K562 (cell line): ENCODE measurements at regions not wholly inside any gene's neighbourhood (a gene's known extent, or its start where the extent isn't known, plus 50 kb on each side); places are given as distances from the start of the nearest gene placed in this dataset.

Source experiments
- ATAC-seq: fragments of 200-7000 bp; cut with Tn5 transposase; 3 replicates; pipeline ENCODE4 v1.9.1; 2020; ENCODE audit warnings: moderate library complexity
- BruUV-seq: library from RNA; stranded (reverse); fragments of 400-500 nt; replicated peaks from 2 replicates; lab custom pipeline; 2021; lab: Mats Ljungman, UMichigan
- CTCF ChIA-PET: fragments of 300-600 bp; formaldehyde crosslinking; extraction: SDS; loops from one replicate; lab custom pipeline; 2021; ENCODE audit warnings: low intra/inter-chr PET ratio; lab: Yijun Ruan, JAX
- POLR2A ChIA-PET: fragments of 300-600, 350-650 bp; sonication (Branson Sonifier 250); formaldehyde crosslinking; extraction: SDS; loops from one replicate; lab custom pipeline; 2021; ENCODE audit warnings: antibody characterized with exemption, inconsistent platforms; lab: Yijun Ruan, JAX
- DNase-seq, 4 experiments: peaks; one replicate each; pipeline versions ENCODE4 v3.0.0 to v3.0.0-alpha.2; 2011 to 2018; ENCODE audit warnings: low spot score in 3 of 4, mixed read lengths in 3 of 4; ENCODE audit errors: extremely low read depth in 1 of 4
- FAIRE-seq: peaks from 2 replicates; lab custom pipeline; 2011; peaks lifted over from hg19 to GRCh38; lab: Jason Lieb, UNC
- H2AFZ ChIP-seq: 2 replicates; pipeline ENCODE4 v1.6.0; 2011; ENCODE audit warnings: low read depth, low read length, control low read depth, inconsistent platforms
- H3K27ac ChIP-seq: fragments of 200-600 bp; 3 replicates; pipeline ENCODE4 v1.8.0; 2011; ENCODE audit warnings: low read depth, mild to moderate bottlenecking, control low read depth, inconsistent platforms, low read length, moderate library complexity, mixed read lengths; ENCODE audit errors: extremely low read depth
- H3K27me3 ChIP-seq, 2 experiments: fragments of 300-600 bp in 1 of 2; 2 replicates in 1 of 2; 3 replicates in 1 of 2; pipeline versions ENCODE4 v1.6.0 to v1.8.0; 2011; ENCODE audit warnings: inconsistent platforms in 2 of 2, low read length in 2 of 2, mild to moderate bottlenecking in 1 of 2, mixed read lengths in 1 of 2, moderate library complexity in 1 of 2; ENCODE audit not compliant: control insufficient read depth in 2 of 2, insufficient read depth in 2 of 2
- H3K36me3 ChIP-seq: fragments of 300-600 bp; 3 replicates; pipeline ENCODE4 v1.8.0; 2011; ENCODE audit warnings: mild to moderate bottlenecking, low read length, inconsistent platforms; ENCODE audit not compliant: control insufficient read depth, insufficient read depth
- H3K4me1 ChIP-seq, 2 experiments: fragments of 200-600 bp in 1 of 2; replicated peaks in 1 of 2; 2 replicates in 1 of 2; 3 replicates in 1 of 2; pipeline versions ENCODE4 v1.5.1 to v1.8.0; 2011; ENCODE audit warnings: inconsistent platforms in 2 of 2, low read length in 2 of 2, mild to moderate bottlenecking in 1 of 2, mixed read lengths in 1 of 2, moderate library complexity in 1 of 2; ENCODE audit not compliant: control insufficient read depth in 2 of 2, insufficient read depth in 2 of 2
- H3K4me2 ChIP-seq: 2 replicates; pipeline ENCODE4 v1.6.1; 2011; ENCODE audit warnings: low read length, control low read depth, inconsistent platforms, mixed read lengths; ENCODE audit not compliant: insufficient read depth
- H3K4me3 ChIP-seq: fragments of 200-600 bp; sonication (generic), shearing (Covaris generic); 2 replicates; pipeline ENCODE4 v1.5.1; 2016; ENCODE audit warnings: control low read depth, inconsistent platforms
- H3K79me2 ChIP-seq: fragments of 200-600 bp; 3 replicates; pipeline ENCODE4 v1.8.0; 2011; ENCODE audit warnings: low read length, inconsistent platforms; ENCODE audit not compliant: control insufficient read depth, insufficient read depth
- H3K9ac ChIP-seq, 2 experiments: 2 replicates each; pipeline versions ENCODE4 v1.6.0 to v1.6.1; 2011; ENCODE audit warnings: low read depth in 2 of 2, low read length in 2 of 2, control low read depth in 1 of 2, inconsistent platforms in 1 of 2, mild to moderate bottlenecking in 1 of 2, mixed read lengths in 1 of 2; ENCODE audit not compliant: insufficient read depth in 1 of 2
- H3K9me1 ChIP-seq: one replicate; pipeline ENCODE4 v1.6.0; 2011; ENCODE audit warnings: inconsistent platforms, mild to moderate bottlenecking, low read length, moderate library complexity; ENCODE audit not compliant: control insufficient read depth, insufficient read depth
- H3K9me3 ChIP-seq: replicated peaks from 2 replicates; pipeline ENCODE4 v1.5.1; 2011; ENCODE audit warnings: low read depth, low read length, inconsistent platforms; ENCODE audit not compliant: control insufficient read depth, insufficient read depth
- H4K20me1 ChIP-seq: replicated peaks from 2 replicates; pipeline ENCODE4 v1.6.1; 2011; ENCODE audit warnings: low read length, inconsistent platforms, mixed read lengths; ENCODE audit not compliant: control insufficient read depth, insufficient read depth
- BACH1 ChIP-seq: fragments of 200-800 bp; sonication (Bioruptor generic); IDR thresholded peaks from 2 replicates; pipeline ENCODE4 v1.6.1; 2016; ENCODE audit warnings: missing genetic modification characterization, missing compliant biosample characterization
- ELK1 ChIP-seq: sonication (generic); formaldehyde crosslinking; IDR thresholded peaks from 2 replicates; pipeline ENCODE4 v1.8.1; 2022; ENCODE audit warnings: missing genetic modification reagents
- EZH2 ChIP-seq: IDR thresholded peaks from 2 replicates; pipeline ENCODE4 v1.6.1; 2012; ENCODE audit warnings: low read depth, mild to moderate bottlenecking, inconsistent platforms, low read length, borderline replicate concordance
- HDAC8 ChIP-seq: fragments of 450-650 bp; IDR thresholded peaks from 2 replicates; pipeline ENCODE4 v1.6.1; 2016; ENCODE audit warnings: mild to moderate bottlenecking, missing genetic modification characterization, moderate library complexity, missing compliant biosample characterization
- HNRNPK ChIP-seq: fragments of 200-400 bp; formaldehyde crosslinking; IDR thresholded peaks from one replicate; pipeline ENCODE4 v1.6.1; 2018; ENCODE audit warnings: mild to moderate bottlenecking, low read depth, low read length; ENCODE audit not compliant: poor library complexity, severe bottlenecking
- MBD2 ChIP-seq: sonication (generic); IDR thresholded peaks from 2 replicates; pipeline ENCODE4 v1.6.1; 2016; ENCODE audit warnings: low read depth, borderline replicate concordance
- MLX ChIP-seq, 2 experiments: fragments of 450-650 bp in 1 of 2; sonication (generic) in 1 of 2; formaldehyde crosslinking; conservative IDR thresholded peaks; 2 replicates each; pipeline versions ENCODE4 v1.4.0 to v1.8.1; 2020 to 2022; ENCODE audit warnings: mild to moderate bottlenecking in 1 of 2, missing genetic modification reagents in 1 of 2
- NFXL1 ChIP-seq: fragments of 450-650 bp; formaldehyde crosslinking; IDR thresholded peaks from 2 replicates; pipeline ENCODE4 v1.4.0; 2021; ENCODE audit warnings: mild to moderate bottlenecking
- PTBP1 ChIP-seq: fragments of 200-400 bp; formaldehyde crosslinking; IDR thresholded peaks from 2 replicates; pipeline ENCODE4 v1.6.1; 2017; ENCODE audit warnings: low read depth, low read length
- RBM34 ChIP-seq: fragments of 200-400 bp; formaldehyde crosslinking; IDR thresholded peaks from 2 replicates; pipeline ENCODE4 v1.6.1; 2018; ENCODE audit warnings: low read length, borderline replicate concordance; ENCODE audit not compliant: insufficient read depth
- RBM39 ChIP-seq: fragments of 200-400 bp; formaldehyde crosslinking; optimal IDR thresholded peaks from 2 replicates; pipeline ENCODE3; 2018; ENCODE audit warnings: low read depth, low read length
- RUNX1 ChIP-seq: sonication (generic); IDR thresholded peaks from 2 replicates; pipeline ENCODE4 v1.6.1; 2016; ENCODE audit warnings: antibody characterized with exemption, low read depth
- THRA ChIP-seq: fragments of 450-650 bp; IDR thresholded peaks from 2 replicates; pipeline ENCODE4 v1.6.1; 2017; ENCODE audit warnings: mild to moderate bottlenecking, moderate library complexity
- USF2 ChIP-seq: sonication (generic); formaldehyde crosslinking; IDR thresholded peaks from 2 replicates; pipeline ENCODE4 v1.5.0; 2020; ENCODE audit warnings: missing genetic modification reagents
- ZBTB1 ChIP-seq: sonication (generic); formaldehyde crosslinking; IDR thresholded peaks from 2 replicates; pipeline ENCODE4 v1.8.1; 2023; ENCODE audit warnings: missing genetic modification reagents, low read depth, mild to moderate bottlenecking, borderline replicate concordance
- ZNF133 ChIP-seq: fragments of 250-450 bp; sonication (Bioruptor Pico); IDR thresholded peaks from 2 replicates; pipeline ENCODE4 v1.4.0; 2020; ENCODE audit warnings: mild to moderate bottlenecking
- ZNF551 ChIP-seq: fragments of 250-450 bp; sonication (Bioruptor Pico); IDR thresholded peaks from 2 replicates; pipeline ENCODE4 v1.5.0; 2021; ENCODE audit warnings: mild to moderate bottlenecking, moderate library complexity
- WGBS: fragments of 100-300 bp; shearing (Covaris generic); methylation state at CpG from one replicate; pipeline ENCODE4 v1.1.6; 2016; ENCODE audit warnings: low coverage, mixed read lengths; ENCODE audit not compliant: insufficient coverage; ENCODE audit errors: missing lambda C conversion rate; 5-methylcytosine and 5-hydroxymethylcytosine counted together
- in situ Hi-C: fragments of 300-500 bp; cut with MboI; formaldehyde crosslinking; loops from 4 replicates; pipeline ENCODE4 v1.15.0; 2018; ENCODE audit warnings: inconsistent platforms, mixed read lengths
- intact Hi-C: fragments of 100-400 bp; cut with micrococcal nuclease; formaldehyde crosslinking; loops from 2 replicates; pipeline ENCODE4 v1.14.2; 2022

- no peak for TF ChIP-seq MBD2
- TF ChIP-seq, all 486 proteins: peak for 0
These were observed 254.9 kb upstream of the RASGRP1 start (continued) for GRCh38 chr15:38819387-38819950.

GRCh38 chr15:38823263-38823662 lies 258.6 kb upstream of the RASGRP1 start:
- ATAC-seq = no peak
- intact Hi-C loops = no loop called here
- Histone ChIP-seq H3K9ac (no peak overlapping the region), H3K4me3 (no peak overlapping the region), H3K79me2 (no peaks in the 10 kb centered on the region), H3K4me2 (no peak overlapping the region), H3K27me3 (peaks cover 0 to 4% of the 10 kb centered on the region in 2 experiments; a peak in 2 of 5 replicates), H3K4me1 (no peaks in the 10 kb centered on the region), H3K9me1 (no peaks in the 10 kb centered on the region), H3K9me3 (no peaks in the 10 kb centered on the region), H3K27ac (no peak overlapping the region), H4K20me1 (no peaks in the 10 kb centered on the region), H2AFZ (no peak overlapping the region), H3K36me3 (no peaks in the 10 kb centered on the region)
- in situ Hi-C loops = loop anchor here (25.0 kb wide), 1 partner anchor 764 kb away; the partner anchor contains the start of gene THBS1
- CTCF ChIA-PET = no interaction called here
- TF ChIP-seq ZBTB1 (CRISPR knock-in tag) = no peak
- TF ChIP-seq MLX (CRISPR knock-in tag; conservative IDR thresholded peaks at IDR 0.05) = no peak
- no peak for TF ChIP-seq EZH2
- no peak for TF ChIP-seq ZNF133 (CRISPR knock-in tag)
- TF ChIP-seq HNRNPK = no peak
- TF ChIP-seq MBD2 = no peak
- TF ChIP-seq RUNX1 = no peak
- no peak for TF ChIP-seq HDAC8 (tag)
- TF ChIP-seq RBM39 = no peak
- TF ChIP-seq BACH1 (tag) = no peak
- no peak for TF ChIP-seq ZNF551
- TF ChIP-seq PTBP1 = no peak
- TF ChIP-seq THRA = no peak
- no peak for TF ChIP-seq RBM34
- no peak for TF ChIP-seq ELK1
- TF ChIP-seq NFXL1 (CRISPR knock-in tag) = no peak
- no peak for TF ChIP-seq USF2 (CRISPR knock-in tag)
- no peak for DNase-seq
- no peak for FAIRE-seq
- WGBS = 0% methylated on average over 3 of the region's 3 CpGs
- POLR2A ChIA-PET = no interaction called here
- no TSS peak for BruUV-seq
